GM03348 (cell line): ENCODE measurements at regions not wholly inside any gene's neighbourhood (a gene's known extent, or its start where the extent isn't known, plus 50 kb on each side); places are given as distances from the start of the nearest gene placed in this dataset.

Experiments
- DNase-seq: peaks from one replicate; pipeline ENCODE4 v3.0.0; 2012; ENCODE audit warnings: low spot score

GRCh38 chr13:31962731-31963370 is 68.7 kb upstream of the FRY start:
- peak; percentile 13 for DNase-seq

- DNase-seq: no peak
Observed at GRCh38 chr13:31963631-31964030, 67.9 kb upstream of the FRY start.

GRCh38 chr13:31964168-31964567 is 67.4 kb upstream of the FRY start:
- no peak for DNase-seq

GRCh38 chr13:31965361-31966066 is 66.1 kb upstream of the FRY start:
- no peak for DNase-seq

- no peak for DNase-seq
Observed at GRCh38 chr13:31967155-31967554, 64.4 kb upstream of the FRY start.

- no peak for DNase-seq
Observed at GRCh38 chr13:31968473-31968872, 63.1 kb upstream of the FRY start.

GRCh38 chr13:31970231-31970930 is 61.2 kb upstream of the FRY start:
- DNase-seq: peak; percentile 74

- DNase-seq: no peak
Observed at GRCh38 chr13:31972453-31972852, 59.1 kb upstream of the FRY start.

- no peak for DNase-seq
Observed at GRCh38 chr13:31978021-31978420, 53.6 kb upstream of the FRY start.

- DNase-seq: no peak
Observed at GRCh38 chr13:31980830-31981229, 50.7 kb upstream of the FRY start.
